B cell (primary cell): ENCODE measurements at regions not wholly inside any gene's neighbourhood (a gene's known extent, or its start where the extent isn't known, plus 50 kb on each side); places are given as distances from the start of the nearest gene placed in this dataset.

Experiments
- ATAC-seq: fragments of 200-7000 bp; cut with Tn5 transposase; one replicate; pipeline ENCODE4 v1.10.0; 2021; ENCODE audit warnings: low read depth, mild to moderate bottlenecking, moderate number of reproducible peaks, moderate library complexity
- CTCF ChIA-PET: fragments of 350-600 bp; sonication (Branson Sonifier 250); formaldehyde crosslinking; loops from one replicate; lab custom pipeline; 2021; ENCODE audit warnings: antibody characterized with exemption, inconsistent platforms; lab: Charles Lee
- POLR2A ChIA-PET: fragments of 350-600 bp; sonication (Branson Sonifier 250); formaldehyde crosslinking; loops from one replicate; lab custom pipeline; 2021; ENCODE audit warnings: antibody characterized with exemption; lab: Charles Lee
- DNase-seq: peaks from one replicate; pipeline ENCODE4 v3.0.0; 2013
- H2AFZ ChIP-seq: 2 replicates; pipeline ENCODE4 v1.6.1; 2012; ENCODE audit warnings: mild to moderate bottlenecking, low read depth, low read length; ENCODE audit not compliant: insufficient read depth, poor library complexity, severe bottlenecking
- H3K27ac ChIP-seq, 2 donors: 1 replicate in 1 of 2; 2 replicates in 1 of 2; pipeline ENCODE4 v1.5.1; 2012 to 2013; ENCODE audit warnings: low read length in 2 of 2, mild to moderate bottlenecking in 2 of 2, moderate library complexity in 1 of 2
- H3K27me3 ChIP-seq, 4 experiments: fragments of 200-600 bp in 1 of 4; sonication (generic) in 1 of 4; replicated peaks in 1 of 4; 1 replicate in 2 of 4; 2 replicates in 2 of 4; pipeline versions ENCODE4 v1.6.1 to v1.7.0; 2013 to 2016; ENCODE audit warnings: low read length in 3 of 4, mild to moderate bottlenecking in 2 of 4, mixed read lengths in 1 of 4, moderate library complexity in 1 of 4; ENCODE audit not compliant: insufficient read depth in 4 of 4, control insufficient read depth in 3 of 4; ENCODE audit errors: control extremely low read depth in 1 of 4
- H3K36me3 ChIP-seq, 2 experiments: replicated peaks in 1 of 2; 1 replicate in 1 of 2; 2 replicates in 1 of 2; pipeline versions ENCODE4 v1.6.1 to v1.7.1; 2013; ENCODE audit warnings: low read length in 1 of 2; ENCODE audit not compliant: insufficient read depth in 2 of 2, control insufficient read depth in 1 of 2; ENCODE audit errors: control extremely low read depth in 1 of 2, extremely low read depth in 1 of 2
- H3K4me1 ChIP-seq, 2 donors: fragments of 200-600 bp in 1 of 2; sonication (generic) in 1 of 2; 1 replicate in 1 of 2; 2 replicates in 1 of 2; pipeline versions ENCODE4 v1.5.1 to v1.6.1; 2013 to 2017; ENCODE audit warnings: low read length in 2 of 2; ENCODE audit not compliant: control insufficient read depth in 2 of 2, insufficient read depth in 2 of 2
- H3K4me2 ChIP-seq: replicated peaks from 2 replicates; pipeline ENCODE3; 2012; ENCODE audit warnings: mild to moderate bottlenecking, low read depth, low read length; ENCODE audit not compliant: poor library complexity, severe bottlenecking
- H3K4me3 ChIP-seq, 5 experiments: fragments of 200-600 bp in 1 of 5; sonication (generic) in 1 of 5; 1 replicate in 3 of 5; 2 replicates in 2 of 5; pipeline versions ENCODE4 v1.5.1 to v1.7.0; 2011 to 2016; ENCODE audit warnings: low read length in 4 of 5, mild to moderate bottlenecking in 4 of 5, low read depth in 2 of 5, control low read depth in 1 of 5, moderate library complexity in 1 of 5; ENCODE audit not compliant: insufficient read depth in 1 of 5; ENCODE audit errors: control extremely low read depth in 1 of 5, extremely low read depth in 1 of 5
- H3K79me2 ChIP-seq: fragments of 200-600 bp; sonication (generic); one replicate; pipeline ENCODE4 v1.6.0; 2016; ENCODE audit warnings: low read length; ENCODE audit not compliant: control insufficient read depth, insufficient read depth
- H3K9ac ChIP-seq: fragments of 200-600 bp; sonication (generic); 2 replicates; pipeline ENCODE4 v1.6.1; 2017; ENCODE audit warnings: mild to moderate bottlenecking, low read length, moderate library complexity
- H3K9me3 ChIP-seq, 3 donors: one replicate each; pipeline versions ENCODE4 v1.6.1 to v1.7.1; 2013; ENCODE audit warnings: low read length in 2 of 3; ENCODE audit not compliant: control insufficient read depth in 2 of 3, insufficient read depth in 1 of 3; ENCODE audit errors: control extremely low read depth in 1 of 3
- H4K20me1 ChIP-seq: 2 replicates; pipeline ENCODE4 v1.6.0; 2012; ENCODE audit warnings: mild to moderate bottlenecking, low read length; ENCODE audit not compliant: insufficient read depth, control insufficient read depth, poor library complexity, severe bottlenecking
- H3K27ac Mint-ChIP-seq: one replicate; pipeline ENCODE4 v1.8.0; 2021; ENCODE audit warnings: mixed read lengths
- H3K27me3 Mint-ChIP-seq: one replicate; pipeline ENCODE4 v1.8.0; 2021; ENCODE audit warnings: mixed read lengths
- H3K4me1 Mint-ChIP-seq: one replicate; pipeline ENCODE4 v1.8.0; 2021; ENCODE audit warnings: mixed read lengths
- H3K4me3 Mint-ChIP-seq: one replicate; pipeline ENCODE4 v1.8.0; 2021; ENCODE audit warnings: mixed read lengths
- H3K9me3 Mint-ChIP-seq: one replicate; pipeline ENCODE4 v1.8.0; 2022; ENCODE audit warnings: mixed read lengths; ENCODE audit not compliant: insufficient read depth
- EZH2 ChIP-seq: IDR thresholded peaks from 2 replicates; pipeline ENCODE4 v1.6.1; 2012; ENCODE audit warnings: borderline replicate concordance, low read depth, mild to moderate bottlenecking, moderate library complexity, low read length; ENCODE audit not compliant: insufficient read depth, poor library complexity, severe bottlenecking
- WGBS: methylation state at CpG from one replicate; pipeline ENCODE4 v1.1.5; 2013; ENCODE audit warnings: missing lambda C conversion rate; ENCODE audit not compliant: insufficient coverage; 5-methylcytosine and 5-hydroxymethylcytosine counted together
- intact Hi-C: fragments of 100-400 bp; cut with micrococcal nuclease; formaldehyde crosslinking; loops from one replicate; pipeline ENCODE4 v1.10.0; 2022
- TF ChIP-seq, protein P1 (sequence below): fragments of 200-600 bp; IDR thresholded peaks from one replicate; pipeline ENCODE4 v1.8.0; 2022; ENCODE audit warnings: antibody characterized with exemption, mild to moderate bottlenecking

DNA sequence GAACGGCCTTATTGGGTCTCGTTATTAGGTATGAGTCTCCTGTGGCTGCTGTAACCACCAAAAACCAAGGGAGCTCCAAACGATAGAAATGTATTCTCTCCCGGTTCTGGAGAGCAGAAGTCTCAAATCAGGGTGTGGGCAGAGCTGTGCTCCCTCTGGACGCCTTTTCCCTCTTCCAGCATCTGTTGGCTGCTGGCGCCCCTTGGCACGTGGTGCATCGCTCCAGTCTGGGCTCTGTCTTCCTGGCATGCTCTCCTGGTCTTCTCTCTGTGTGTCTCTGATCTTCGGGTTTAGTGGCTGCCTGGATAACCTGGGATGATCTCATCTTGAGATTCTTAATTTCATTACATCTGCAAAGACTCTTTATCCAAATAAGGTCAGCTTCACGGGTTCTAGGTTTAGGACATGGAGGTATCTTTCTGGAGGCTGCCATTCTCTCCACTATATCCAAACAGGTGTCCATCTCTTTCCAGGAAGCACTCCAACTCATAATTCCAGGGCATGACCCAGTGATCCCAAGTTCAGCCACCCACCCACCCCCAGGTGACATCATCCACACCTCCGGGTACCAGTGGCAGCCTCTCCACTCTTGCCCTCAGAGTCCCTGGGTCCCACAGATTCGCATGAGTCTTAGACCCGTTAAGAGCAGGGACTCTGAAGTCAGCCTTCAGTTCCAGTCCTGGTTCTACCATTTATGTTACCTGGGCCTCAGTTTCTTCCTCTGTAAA lies 145.5 kb upstream of the FOXF1 start:
- TF ChIP-seq EZH2: no peak
- TF ChIP-seq, protein P1, sequence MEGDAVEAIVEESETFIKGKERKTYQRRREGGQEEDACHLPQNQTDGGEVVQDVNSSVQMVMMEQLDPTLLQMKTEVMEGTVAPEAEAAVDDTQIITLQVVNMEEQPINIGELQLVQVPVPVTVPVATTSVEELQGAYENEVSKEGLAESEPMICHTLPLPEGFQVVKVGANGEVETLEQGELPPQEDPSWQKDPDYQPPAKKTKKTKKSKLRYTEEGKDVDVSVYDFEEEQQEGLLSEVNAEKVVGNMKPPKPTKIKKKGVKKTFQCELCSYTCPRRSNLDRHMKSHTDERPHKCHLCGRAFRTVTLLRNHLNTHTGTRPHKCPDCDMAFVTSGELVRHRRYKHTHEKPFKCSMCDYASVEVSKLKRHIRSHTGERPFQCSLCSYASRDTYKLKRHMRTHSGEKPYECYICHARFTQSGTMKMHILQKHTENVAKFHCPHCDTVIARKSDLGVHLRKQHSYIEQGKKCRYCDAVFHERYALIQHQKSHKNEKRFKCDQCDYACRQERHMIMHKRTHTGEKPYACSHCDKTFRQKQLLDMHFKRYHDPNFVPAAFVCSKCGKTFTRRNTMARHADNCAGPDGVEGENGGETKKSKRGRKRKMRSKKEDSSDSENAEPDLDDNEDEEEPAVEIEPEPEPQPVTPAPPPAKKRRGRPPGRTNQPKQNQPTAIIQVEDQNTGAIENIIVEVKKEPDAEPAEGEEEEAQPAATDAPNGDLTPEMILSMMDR: no peak
- intact Hi-C loops: no loop called here
- Mint-ChIP-seq H3K27ac (no peak overlapping the region), H3K9me3 (no peaks in the 10 kb centered on the region), H3K4me1 (no peaks in the 10 kb centered on the region), H3K4me3 (no peak overlapping the region), H3K27me3 (peaks cover 41% of the 10 kb centered on the region)
- no peaks in the 10 kb centered on the region for H3K79me2 ChIP-seq
- no peak for DNase-seq
- 89% methylated on average over 12 of the region's 13 CpGs for WGBS
- no peak overlapping the region for H3K4me2 ChIP-seq
- no peak overlapping the region for H3K4me3 ChIP-seq
- H3K4me1 ChIP-seq: no peaks in the 10 kb centered on the region
- H3K27ac ChIP-seq: no peak overlapping the region
- H3K36me3 ChIP-seq: no peaks in the 10 kb centered on the region
- no peaks in the 10 kb centered on the region for H4K20me1 ChIP-seq
- peaks cover 0 to 3% (median 0%) of the 10 kb centered on the region in 3 donors for H3K9me3 ChIP-seq
- no peak overlapping the region for H3K9ac ChIP-seq
- ATAC-seq: no peak
- peaks cover 0 to 8% (median 0%) of the 10 kb centered on the region in 4 experiments for H3K27me3 ChIP-seq
- H2AFZ ChIP-seq: no peak overlapping the region
- CTCF ChIA-PET: interaction anchor here (0.8 kb wide), 1 partner anchor 21 kb away, joined by 3 read pairs; no protein-coding TSS in a partner anchor
- POLR2A ChIA-PET: no interaction called here

DNA sequence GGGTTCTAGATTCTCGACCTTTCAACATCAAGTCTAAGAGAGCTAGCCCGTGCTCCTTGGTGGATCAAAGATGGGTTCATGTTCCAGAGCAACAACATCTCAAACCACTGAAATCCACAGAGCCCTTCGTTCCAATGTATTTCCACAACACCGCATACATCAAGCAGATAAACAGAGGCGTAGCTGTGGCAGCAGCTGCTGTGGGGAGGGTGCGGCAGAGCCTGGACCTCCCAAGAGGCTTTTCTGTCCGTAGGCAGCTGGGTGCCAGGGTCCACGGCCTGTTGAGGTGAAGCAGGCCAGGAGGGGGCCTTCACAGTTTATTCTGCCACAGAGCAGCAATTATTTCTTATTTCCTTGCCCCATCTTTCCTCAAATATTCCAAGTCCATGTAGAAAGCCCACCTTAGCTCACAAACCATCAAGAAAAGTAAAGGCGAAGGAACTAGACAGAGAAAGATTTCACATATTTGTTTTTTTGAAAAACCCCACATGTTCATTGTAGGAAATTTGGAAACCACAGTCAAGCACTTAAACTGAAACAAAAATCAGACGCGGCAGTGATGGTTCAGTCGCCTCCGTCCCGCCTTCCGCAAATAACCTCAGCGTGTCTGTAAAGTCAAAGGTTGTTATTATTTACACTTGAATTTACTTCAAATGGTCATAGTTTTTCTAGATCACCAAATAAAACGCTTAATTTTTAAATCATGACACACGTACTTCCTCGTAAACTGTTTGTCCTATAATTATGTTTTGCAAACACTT lies 144.6 kb upstream of the FOXF1 start:
- Histone ChIP-seq H3K4me1 (no peaks in the 10 kb centered on the region), H3K79me2 (no peaks in the 10 kb centered on the region), H3K9me3 (no peaks in the 10 kb centered on the region), H3K27ac (no peak overlapping the region), H3K4me3 (no peak overlapping the region), H3K4me2 (no peak overlapping the region), H3K27me3 (peaks cover 0 to 8% (median 0%) of the 10 kb centered on the region in 4 experiments), H2AFZ (no peak overlapping the region), H3K36me3 (no peaks in the 10 kb centered on the region), H3K9ac (no peak overlapping the region), H4K20me1 (no peaks in the 10 kb centered on the region)
- no peaks in the 10 kb centered on the region for H3K9me3 Mint-ChIP-seq
- H3K4me3 Mint-ChIP-seq: no peak overlapping the region
- H3K27ac Mint-ChIP-seq: no peak overlapping the region
- H3K4me1 Mint-ChIP-seq: no peaks in the 10 kb centered on the region
- ChIA-PET CTCF (interaction anchor here (0.8 kb wide), 1 partner anchor 22 kb away, joined by 3 read pairs; no protein-coding TSS in a partner anchor), POLR2A (no interaction called here)
- intact Hi-C loops: no loop called here
- ATAC-seq (no peak), DNase-seq (no peak)
- H3K27me3 Mint-ChIP-seq: peaks cover 43% of the 10 kb centered on the region
- WGBS: 100% methylated on average over 1 of the region's 19 CpGs
- no peak for TF ChIP-seq EZH2
- TF ChIP-seq, protein P1: no peak
